Skin epidermis (tissue), 12 donors: ENCODE measurements at regions not wholly inside any gene's neighbourhood (a gene's known extent, or its start where the extent isn't known, plus 50 kb on each side); places are given as distances from the start of the nearest gene placed in this dataset.

ENCODE experiments used
- H3K27ac ChIP-seq, 21 experiments: fragments of 200-600 bp; sonication (generic) in 11 of 21; one replicate each; pipeline ENCODE4 v1.5.0; 2020; ENCODE audit warnings: mild to moderate bottlenecking in 3 of 21, inconsistent platforms in 2 of 21, moderate library complexity in 2 of 21
- H3K4me3 ChIP-seq, 7 experiments: fragments of 200-600 bp; sonication (generic) in 2 of 7; one replicate each; pipeline ENCODE4 v1.5.0; 2020; ENCODE audit warnings: inconsistent platforms in 2 of 7, mild to moderate bottlenecking in 2 of 7, moderate library complexity in 1 of 7

GRCh38 chr20:39853050-39853449 lies 836.0 kb downstream of the MAFB start:
- H3K27ac ChIP-seq: peak overlapping the region in 4 of 21 experiments; percentile 36 to 70 (median 42)
- H3K4me3 ChIP-seq: no peak overlapping the region

- Histone ChIP-seq H3K4me3 (no peak overlapping the region), H3K27ac (peak overlapping the region in 7 of 21 experiments; percentile 36 to 76 (median 58))
Observed at GRCh38 chr20:39851459-39851858, 837.6 kb downstream of the MAFB start.

GRCh38 chr20:39850821-39851330 lies 838.2 kb downstream of the MAFB start:
- H3K27ac ChIP-seq: peak overlapping the region in 14 of 21 experiments; percentile 10 to 76 (median 34)
- H3K4me3 ChIP-seq: no peak overlapping the region

- no peak overlapping the region for H3K4me3 ChIP-seq
- H3K27ac ChIP-seq: peak overlapping the region in 10 of 21 experiments; percentile 10 to 76 (median 56)
Observed at GRCh38 chr20:39850246-39850645, 838.8 kb downstream of the MAFB start.

GRCh38 chr20:39849664-39850063 lies 839.4 kb downstream of the MAFB start:
- peak overlapping the region in 10 of 21 experiments; percentile 11 to 76 (median 56) for H3K27ac ChIP-seq
- no peak overlapping the region for H3K4me3 ChIP-seq

GRCh38 chr20:39849171-39849570 lies 839.9 kb downstream of the MAFB start:
- Histone ChIP-seq H3K4me3 (no peak overlapping the region), H3K27ac (peak overlapping the region in 4 of 21 experiments; percentile 11 to 76 (median 38))

- Histone ChIP-seq H3K4me3 (no peak overlapping the region), H3K27ac (no peak overlapping the region)
Observed at GRCh38 chr20:39839399-39840119, 849.5 kb downstream of the MAFB start.

- no peak overlapping the region for H3K27ac ChIP-seq
- H3K4me3 ChIP-seq: no peak overlapping the region
Observed at GRCh38 chr20:39837561-39837960, 851.5 kb downstream of the MAFB start.

- Histone ChIP-seq H3K4me3 (no peak overlapping the region), H3K27ac (peak overlapping the region in 3 of 21 experiments; percentile 7 to 45 (median 10))
Observed at GRCh38 chr20:39835130-39835842, 853.8 kb downstream of the MAFB start.

GRCh38 chr20:39830903-39831302 lies 858.1 kb downstream of the MAFB start:
- Histone ChIP-seq H3K4me3 (no peak overlapping the region), H3K27ac (no peak overlapping the region)

- Histone ChIP-seq H3K27ac (no peak overlapping the region), H3K4me3 (no peak overlapping the region)
Observed at GRCh38 chr20:39829661-39830060, 859.4 kb downstream of the MAFB start.

- Histone ChIP-seq H3K4me3 (no peak overlapping the region), H3K27ac (no peak overlapping the region)
Observed at GRCh38 chr20:39829256-39829655, 859.8 kb downstream of the MAFB start.

- Histone ChIP-seq H3K27ac (peak overlapping the region in 11 of 21 experiments; percentile 2 to 72 (median 27)), H3K4me3 (no peak overlapping the region)
Observed at GRCh38 chr20:39825950-39826349, 863.1 kb downstream of the MAFB start.

GRCh38 chr20:39825524-39825923 lies 863.4 kb downstream of the DHX35 start:
- Histone ChIP-seq H3K4me3 (no peak overlapping the region), H3K27ac (peak overlapping the region in 12 of 21 experiments; percentile 2 to 72 (median 41))

GRCh38 chr20:39823224-39823623 lies 861.1 kb downstream of the DHX35 start:
- H3K27ac ChIP-seq: peak overlapping the region in 5 of 21 experiments; percentile 1 to 72 (median 47)
- no peak overlapping the region for H3K4me3 ChIP-seq

- H3K4me3 ChIP-seq: no peak overlapping the region
Observed at GRCh38 chr20:39822667-39823066, 860.5 kb downstream of the DHX35 start.

GRCh38 chr20:39813190-39813829 lies 851.2 kb downstream of the DHX35 start:
- Histone ChIP-seq H3K4me3 (no peak overlapping the region), H3K27ac (peak overlapping the region in 3 of 21 experiments; percentile 5 to 10 (median 6))

More at GRCh38 chr20:39822667-39823066, 860.5 kb downstream of the DHX35 start:
- peak overlapping the region in 7 of 21 experiments; percentile 19 to 72 (median 44) for H3K27ac ChIP-seq

GRCh38 chr20:39812116-39812515 lies 850.0 kb downstream of the DHX35 start:
- H3K4me3 ChIP-seq: no peak overlapping the region
- H3K27ac ChIP-seq: peak overlapping the region in 4 of 21 experiments; percentile 1 to 10 (median 6)

GRCh38 chr20:39810309-39810708 lies 848.2 kb downstream of the DHX35 start:
- no peak overlapping the region for H3K27ac ChIP-seq
- H3K4me3 ChIP-seq: no peak overlapping the region

- H3K4me3 ChIP-seq: no peak overlapping the region
- no peak overlapping the region for H3K27ac ChIP-seq
Observed at GRCh38 chr20:39808613-39809012, 846.5 kb downstream of the DHX35 start.
